OCI-LY7 (cell line): ENCODE measurements at regions not wholly inside any gene's neighbourhood (a gene's known extent, or its start where the extent isn't known, plus 50 kb on each side); places are given as distances from the start of the nearest gene placed in this dataset.

Experiments used
- BruUV-seq: library from RNA; stranded (reverse); fragments of 400-500 nt; replicated peaks from 2 replicates; lab custom pipeline; 2021; lab: Mats Ljungman, UMichigan
- CTCF ChIA-PET: fragments of 300-600 bp; sonication (Branson Sonifier 250); formaldehyde crosslinking; loops from one replicate; lab custom pipeline; 2022; ENCODE audit warnings: antibody characterized with exemption; ENCODE audit not compliant: unreplicated experiment; lab: Charles Lee
- POLR2A ChIA-PET: fragments of 300-600 bp; sonication (Branson Sonifier 250); formaldehyde crosslinking; loops from one replicate; lab custom pipeline; 2022; ENCODE audit warnings: antibody characterized with exemption; lab: Charles Lee
- DNase-seq: peaks from one replicate; pipeline ENCODE4 v3.0.0-alpha.2; 2015; ENCODE audit warnings: low spot score
- H2AFZ ChIP-seq: fragments of 200-600 bp; sonication (generic), shearing (Covaris generic); 2 replicates; pipeline ENCODE4 v1.6.1; 2014; ENCODE audit warnings: mild to moderate bottlenecking, antibody characterized with exemption, low read length, moderate library complexity
- H3K27ac ChIP-seq: fragments of 200-600 bp; sonication (generic); 2 replicates; pipeline ENCODE4 v1.5.1; 2014; ENCODE audit warnings: mixed run types, low read depth, mild to moderate bottlenecking, moderate library complexity, low read length, inconsistent platforms; ENCODE audit not compliant: poor library complexity, severe bottlenecking
- H3K36me3 ChIP-seq: fragments of 200-600 bp; sonication (generic); 2 replicates; pipeline ENCODE4 v1.6.1; 2014; ENCODE audit warnings: mild to moderate bottlenecking, antibody characterized with exemption, low read length, moderate library complexity, mixed read lengths; ENCODE audit not compliant: insufficient read depth
- H3K4me1 ChIP-seq: fragments of 200-600 bp; sonication (generic); 2 replicates; pipeline ENCODE4 v1.5.1; 2014; ENCODE audit warnings: mild to moderate bottlenecking, low read length; ENCODE audit not compliant: insufficient read depth, poor library complexity, severe bottlenecking
- H3K4me2 ChIP-seq: fragments of 200-600 bp; sonication (generic); 2 replicates; pipeline ENCODE4 v1.6.1; 2014; ENCODE audit warnings: mild to moderate bottlenecking, low read length
- H3K4me3 ChIP-seq: fragments of 200-600 bp; sonication (generic); 2 replicates; pipeline ENCODE4 v1.5.1; 2014; ENCODE audit warnings: mild to moderate bottlenecking, low read depth, low read length; ENCODE audit not compliant: poor library complexity, severe bottlenecking
- H3K79me2 ChIP-seq: fragments of 200-600 bp; sonication (generic); 2 replicates; pipeline ENCODE4 v1.6.1; 2016; ENCODE audit warnings: low read depth, mild to moderate bottlenecking, low read length, moderate library complexity, mixed read lengths; ENCODE audit not compliant: insufficient read depth
- H3K9me2 ChIP-seq: fragments of 200-600 bp; sonication (generic); 2 replicates; pipeline ENCODE4 v1.6.1; 2016; ENCODE audit warnings: mild to moderate bottlenecking, low read length, mixed read lengths; ENCODE audit not compliant: insufficient read depth
- H3K9me3 ChIP-seq: fragments of 200-600 bp; sonication (generic); 2 replicates; pipeline ENCODE4 v1.6.1; 2014; ENCODE audit warnings: mild to moderate bottlenecking, mixed run types, low read length, mixed read lengths
- H4K20me1 ChIP-seq: fragments of 200-600 bp; sonication (generic); 2 replicates; pipeline ENCODE4 v1.6.1; 2014; ENCODE audit warnings: mild to moderate bottlenecking, antibody characterized with exemption, low read length, moderate library complexity, mixed read lengths; ENCODE audit not compliant: insufficient read depth
- CTCF ChIP-seq: fragments of 200-600 bp; sonication (generic); conservative IDR thresholded peaks from 2 replicates; pipeline ENCODE4 v1.5.1; 2014; ENCODE audit warnings: mild to moderate bottlenecking, antibody characterized with exemption, low read length, moderate library complexity, mixed read lengths
- EZH2phosphoT487 ChIP-seq: fragments of 200-600 bp; sonication (generic); IDR thresholded peaks from 2 replicates; pipeline ENCODE4 v1.6.1; 2018; ENCODE audit warnings: low read depth, borderline replicate concordance, mild to moderate bottlenecking, mixed run types, antibody characterized with exemption, low read length, moderate library complexity, mixed read lengths
- intact Hi-C: fragments of 100-400 bp; cut with micrococcal nuclease; formaldehyde crosslinking; loops from one replicate; pipeline ENCODE4 v1.10.0; 2022; ENCODE audit not compliant: unreplicated experiment

GRCh38 chr4:142959173-142959572 lies 113.1 kb upstream of the INPP4B start:
- no TSS peak for BruUV-seq
- no peak overlapping the region for H3K4me2 ChIP-seq
- H3K4me1 ChIP-seq: no peaks in the 10 kb centered on the region
- no peak overlapping the region for H2AFZ ChIP-seq
- TF ChIP-seq EZH2phosphoT487: no peak
- no peaks in the 10 kb centered on the region for H3K36me3 ChIP-seq
- ChIA-PET CTCF (no interaction called here), POLR2A (no interaction called here)
- no peaks in the 10 kb centered on the region for H4K20me1 ChIP-seq
- intact Hi-C loops: no loop called here
- H3K4me3 ChIP-seq: no peak overlapping the region
- no peaks in the 10 kb centered on the region for H3K79me2 ChIP-seq
- H3K9me2 ChIP-seq: no peaks in the 10 kb centered on the region
- no peak for DNase-seq
- H3K27ac ChIP-seq: no peak overlapping the region
- H3K9me3 ChIP-seq: peaks cover 5% of the 10 kb centered on the region; the same call in 1 of the 2 replicates

GRCh38 chr4:142960126-142960525 lies 114.0 kb upstream of the INPP4B start:
- CTCF ChIA-PET: no interaction called here
- no peak for TF ChIP-seq EZH2phosphoT487
- no peak for TF ChIP-seq CTCF
- no peaks in the 10 kb centered on the region for H3K4me1 ChIP-seq
- H3K9me3 ChIP-seq: peaks cover 5% of the 10 kb centered on the region; the same call in 1 of the 2 replicates
- H3K9me2 ChIP-seq: no peaks in the 10 kb centered on the region
- no peaks in the 10 kb centered on the region for H3K36me3 ChIP-seq
- H3K4me3 ChIP-seq: no peak overlapping the region
- intact Hi-C loops: no loop called here
- H3K79me2 ChIP-seq: no peaks in the 10 kb centered on the region
- no peak for DNase-seq
- no peak overlapping the region for H2AFZ ChIP-seq
- POLR2A ChIA-PET: no interaction called here
- no peak overlapping the region for H3K4me2 ChIP-seq
- no peaks in the 10 kb centered on the region for H4K20me1 ChIP-seq
- no peak overlapping the region for H3K27ac ChIP-seq
- BruUV-seq: no TSS peak

- Histone ChIP-seq H3K9me3 (no peaks in the 10 kb centered on the region), H3K79me2 (no peaks in the 10 kb centered on the region), H3K4me2 (no peak overlapping the region), H3K4me1 (no peaks in the 10 kb centered on the region), H4K20me1 (no peaks in the 10 kb centered on the region), H3K36me3 (no peaks in the 10 kb centered on the region), H3K9me2 (no peaks in the 10 kb centered on the region), H3K4me3 (no peak overlapping the region), H2AFZ (no peak overlapping the region), H3K27ac (no peak overlapping the region)
- DNase-seq: no peak
- ChIA-PET CTCF (no interaction called here), POLR2A (interaction anchor here (0.6 to 1.4 kb wide), 2 partner anchors 10 to 1642 kb away, joined by 3 read pairs; no protein-coding TSS in a partner anchor)
- TF ChIP-seq EZH2phosphoT487: no peak
- TF ChIP-seq CTCF: no peak
- BruUV-seq: no TSS peak
- intact Hi-C loops: no loop called here
These were observed 115.0 kb upstream of the INPP4B start for GRCh38 chr4:142960867-142961644.
